ENCODE measurements at regions not wholly inside any gene's neighbourhood (a gene's known extent, or its start where the extent isn't known, plus 50 kb on each side); places are given as distances from the start of the nearest gene placed in this dataset.
"Not testable (repeated sequence)": the region's sequence is repeated elsewhere in the genome, so short reads cannot be mapped to it uniquely, and the experiment has no call there.

DNA sequence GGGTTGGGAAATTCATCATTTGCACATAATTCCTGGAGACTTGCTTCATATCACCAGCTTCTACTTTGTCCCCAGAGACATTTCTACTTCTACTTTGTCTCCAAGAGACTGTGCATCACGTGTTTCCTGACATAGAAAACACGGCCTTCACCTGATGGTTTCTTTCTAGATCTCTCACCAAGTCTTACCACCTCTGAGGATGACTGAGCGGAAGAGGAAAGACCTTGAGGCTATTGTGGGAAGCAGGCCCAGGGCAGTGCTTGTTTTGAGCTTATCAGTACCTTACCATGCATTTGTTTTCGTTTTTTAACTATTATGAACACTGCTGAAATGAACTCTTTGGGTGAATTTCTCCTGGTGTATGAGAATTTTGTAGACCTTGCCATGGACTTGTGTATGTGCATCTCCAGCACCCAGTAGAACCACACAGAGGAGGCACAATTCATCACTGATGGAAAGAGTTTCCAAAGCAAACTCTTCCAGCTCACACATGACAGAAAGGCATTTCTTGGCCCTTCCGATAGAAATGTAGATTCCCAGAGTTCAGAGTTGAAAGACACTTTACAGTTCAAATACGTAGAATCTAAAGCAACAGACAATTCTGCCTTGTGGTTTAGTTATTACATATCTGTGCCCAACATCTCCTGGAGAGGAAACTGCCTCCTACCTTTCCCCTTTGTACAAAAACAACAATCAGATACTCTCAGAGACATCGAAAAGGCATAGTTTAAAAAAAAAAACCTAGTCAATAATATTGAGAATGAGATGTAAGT is 434.7 kb downstream of the FUT8 start:
- no peak overlapping the region for H3K27ac ChIP-seq
- TF ChIP-seq, protein P1, sequence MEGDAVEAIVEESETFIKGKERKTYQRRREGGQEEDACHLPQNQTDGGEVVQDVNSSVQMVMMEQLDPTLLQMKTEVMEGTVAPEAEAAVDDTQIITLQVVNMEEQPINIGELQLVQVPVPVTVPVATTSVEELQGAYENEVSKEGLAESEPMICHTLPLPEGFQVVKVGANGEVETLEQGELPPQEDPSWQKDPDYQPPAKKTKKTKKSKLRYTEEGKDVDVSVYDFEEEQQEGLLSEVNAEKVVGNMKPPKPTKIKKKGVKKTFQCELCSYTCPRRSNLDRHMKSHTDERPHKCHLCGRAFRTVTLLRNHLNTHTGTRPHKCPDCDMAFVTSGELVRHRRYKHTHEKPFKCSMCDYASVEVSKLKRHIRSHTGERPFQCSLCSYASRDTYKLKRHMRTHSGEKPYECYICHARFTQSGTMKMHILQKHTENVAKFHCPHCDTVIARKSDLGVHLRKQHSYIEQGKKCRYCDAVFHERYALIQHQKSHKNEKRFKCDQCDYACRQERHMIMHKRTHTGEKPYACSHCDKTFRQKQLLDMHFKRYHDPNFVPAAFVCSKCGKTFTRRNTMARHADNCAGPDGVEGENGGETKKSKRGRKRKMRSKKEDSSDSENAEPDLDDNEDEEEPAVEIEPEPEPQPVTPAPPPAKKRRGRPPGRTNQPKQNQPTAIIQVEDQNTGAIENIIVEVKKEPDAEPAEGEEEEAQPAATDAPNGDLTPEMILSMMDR (conservative IDR thresholded peaks at IDR 0.05): no peak

GRCh38 chr14:65847931-65848330 is 435.4 kb downstream of the FUT8 start:
- H3K27ac ChIP-seq: not testable (repeated sequence)

GRCh38 chr14:65849091-65849490 is 436.6 kb downstream of the FUT8 start:
- TF ChIP-seq, protein P1 (conservative IDR thresholded peaks at IDR 0.05): no peak
- H3K27ac ChIP-seq: no peak overlapping the region

DNA sequence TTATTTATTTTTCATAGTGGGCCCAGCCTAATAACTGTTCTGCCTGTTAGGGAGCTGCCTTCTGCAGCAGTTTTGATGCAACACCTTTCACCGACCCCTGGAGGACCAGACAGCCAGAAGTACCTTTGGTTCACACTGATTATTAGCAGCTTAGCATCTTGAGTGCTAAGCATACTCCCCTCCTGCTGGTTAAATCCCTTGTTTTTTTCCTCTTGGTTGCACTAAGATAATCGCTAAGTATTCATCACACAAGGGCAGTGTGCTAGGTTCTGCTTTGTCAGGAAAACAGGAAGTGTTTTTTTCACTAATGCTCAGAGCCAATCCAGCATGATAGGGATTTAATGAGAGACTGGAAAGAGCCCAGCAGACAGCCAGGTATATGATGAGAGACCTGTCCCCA is 437.0 kb downstream of the FUT8 start:
- no peak overlapping the region for H3K27ac ChIP-seq
- TF ChIP-seq, protein P1 (conservative IDR thresholded peaks at IDR 0.05): no peak

DNA sequence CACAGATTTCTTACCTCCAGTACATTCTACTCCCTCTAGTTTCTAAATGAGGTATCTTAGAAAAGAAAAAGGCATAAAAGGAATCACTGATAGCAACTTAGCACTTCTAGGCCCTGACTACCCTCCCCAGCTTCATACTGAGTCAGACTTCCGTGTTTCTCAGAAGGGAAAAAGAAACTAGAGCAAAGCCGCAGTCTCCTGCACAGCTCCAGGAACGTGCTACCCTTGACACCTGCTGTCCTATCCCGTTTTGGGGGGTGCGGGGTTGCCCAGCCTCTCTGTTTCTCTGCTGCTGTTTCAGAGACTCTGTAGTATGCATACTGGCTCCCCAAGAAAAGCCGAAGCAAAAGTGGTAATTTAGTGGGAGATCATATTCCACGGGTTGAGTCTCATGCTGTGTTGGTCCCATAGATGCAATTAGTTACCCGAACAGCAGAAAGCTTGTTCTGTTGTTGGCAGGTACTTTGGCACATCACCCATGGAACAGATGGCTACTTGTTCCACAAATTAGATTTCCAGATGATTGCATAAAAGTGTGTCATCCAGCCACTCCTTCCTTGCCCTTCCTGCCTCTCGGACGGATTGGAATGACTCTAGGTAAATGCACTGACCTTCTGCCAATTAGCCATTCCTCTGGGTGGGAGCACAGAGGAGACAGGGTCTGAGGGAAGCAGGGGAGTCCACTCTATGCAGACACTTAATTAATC is 438.1 kb downstream of the FUT8 start:
- no peak overlapping the region for H3K27ac ChIP-seq
- TF ChIP-seq, protein P1 (conservative IDR thresholded peaks at IDR 0.05): no peak

GRCh38 chr14:65852689-65853088 is 440.2 kb downstream of the FUT8 start:
- TF ChIP-seq, protein P1 (conservative IDR thresholded peaks at IDR 0.05): no peak
- H3K27ac ChIP-seq: no peak overlapping the region

GRCh38 chr14:65853407-65853955 is 441.0 kb downstream of the FUT8 start:
- no peak overlapping the region; the same call in 1 of the 2 replicates for H3K27ac ChIP-seq
- TF ChIP-seq, protein P1 (conservative IDR thresholded peaks at IDR 0.05): no peak
